HG02840 (cell line): ENCODE measurements at regions not wholly inside any gene's neighbourhood (a gene's known extent, or its start where the extent isn't known, plus 50 kb on each side); places are given as distances from the start of the nearest gene placed in this dataset.
"Not testable (repeated sequence)": the region's sequence is repeated elsewhere in the genome, so short reads cannot be mapped to it uniquely, and the experiment has no call there.

ENCODE experiments used
- ATAC-seq: cut with Tn5 transposase; IDR thresholded peaks from one replicate; pipeline ENCODE4 v1.9.1; 2021; ENCODE audit warnings: mild to moderate bottlenecking, moderate library complexity, moderate number of reproducible peaks; ENCODE audit not compliant: unreplicated experiment, low FRiP score

DNA sequence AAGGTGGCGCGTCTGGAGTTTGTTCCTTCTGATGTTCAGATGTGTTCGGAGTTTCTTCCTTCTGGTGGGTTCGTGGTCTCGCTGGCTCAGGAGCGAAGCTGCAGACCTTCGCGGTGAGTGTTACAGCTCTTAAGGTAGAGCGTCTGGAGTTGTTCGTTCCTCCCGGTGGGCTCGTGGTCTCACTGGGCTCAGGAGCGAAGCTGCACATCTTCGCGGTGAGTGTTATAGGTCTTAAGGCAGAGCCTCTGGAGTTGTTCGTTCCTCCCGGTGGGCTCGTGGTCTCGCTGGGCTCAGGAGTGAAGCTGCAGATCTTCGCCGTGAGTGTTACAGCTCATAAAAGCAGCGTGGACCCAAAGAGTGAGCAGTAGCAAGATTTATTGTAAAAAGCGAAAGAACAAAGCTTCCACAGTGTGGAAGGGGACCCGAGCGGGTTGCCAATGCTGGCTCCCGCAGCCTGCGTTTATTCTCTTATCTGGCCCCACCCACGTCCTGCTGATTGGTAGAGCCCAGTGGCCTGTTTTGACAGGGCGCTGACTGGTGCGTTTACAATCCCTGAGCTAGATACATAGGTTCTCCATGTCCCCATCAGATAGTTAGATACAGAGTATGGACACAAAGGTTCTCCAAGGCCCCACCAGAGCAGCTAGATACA, 322.5 kb upstream of the KCND2 start:
- not testable (repeated sequence) for ATAC-seq

GRCh38 chr7:119951614-119952013, 321.4 kb upstream of the KCND2 start:
- ATAC-seq, result not testable (repeated sequence)

DNA sequence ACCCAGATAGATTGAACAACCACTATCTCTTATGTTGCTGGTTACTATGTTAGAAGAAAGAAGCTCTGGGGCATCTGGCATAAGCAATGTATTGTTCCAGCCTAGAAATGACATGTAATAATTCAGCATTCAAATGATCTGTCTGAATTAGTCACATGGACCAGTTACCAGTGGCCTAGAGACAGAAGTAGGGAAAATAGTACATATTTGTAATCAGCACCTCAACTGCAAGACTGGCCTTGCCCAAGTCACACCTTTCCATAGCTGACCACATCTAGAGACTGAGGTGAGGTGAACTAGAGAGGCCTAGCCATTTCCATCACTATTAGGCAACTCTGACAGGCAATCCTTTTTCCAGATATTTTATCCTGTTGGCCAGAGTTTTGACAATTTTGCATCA, 315.6 kb upstream of the KCND2 start:
- no peak for ATAC-seq

GRCh38 chr7:119959811-119960210, 313.2 kb upstream of the KCND2 start:
- ATAC-seq, result no peak

DNA sequence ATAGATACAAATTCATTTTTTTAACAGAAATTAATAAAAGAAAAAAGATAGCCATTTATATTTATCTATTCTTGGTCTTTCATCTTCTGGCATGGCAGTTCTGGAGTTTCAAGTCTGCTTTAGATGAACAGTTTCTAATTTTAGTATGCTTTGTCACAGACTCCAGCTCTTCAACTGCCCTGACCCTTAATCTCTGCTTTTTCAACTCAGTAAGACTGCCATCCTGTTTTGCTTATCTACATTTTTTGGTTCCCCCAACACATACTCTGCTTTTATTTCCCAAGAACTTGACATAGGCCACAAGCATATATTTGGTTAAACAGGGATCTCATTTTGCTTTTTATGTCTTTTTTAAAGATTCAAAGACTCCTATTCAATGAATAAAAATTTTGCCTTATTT, 309.3 kb upstream of the KCND2 start:
- no peak for ATAC-seq

DNA sequence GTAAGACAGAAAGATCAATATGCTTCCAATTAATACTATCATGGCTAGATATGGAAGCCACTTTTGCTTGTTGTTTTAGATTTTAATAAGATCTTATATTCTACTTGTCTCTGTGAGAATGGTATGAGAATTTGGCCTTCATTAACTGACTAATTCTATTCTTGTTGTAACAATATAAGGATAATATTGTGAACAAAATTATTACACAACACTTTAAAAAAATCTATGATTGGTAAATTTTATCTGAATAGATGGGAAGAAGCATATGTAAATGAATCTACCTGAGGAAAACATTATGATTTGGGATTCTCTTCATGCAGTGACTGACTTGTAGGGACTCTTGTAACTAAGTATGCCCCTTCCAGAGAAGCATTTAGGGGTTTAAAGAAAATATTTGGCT, 308.9 kb upstream of the KCND2 start:
- ATAC-seq, result no peak

DNA sequence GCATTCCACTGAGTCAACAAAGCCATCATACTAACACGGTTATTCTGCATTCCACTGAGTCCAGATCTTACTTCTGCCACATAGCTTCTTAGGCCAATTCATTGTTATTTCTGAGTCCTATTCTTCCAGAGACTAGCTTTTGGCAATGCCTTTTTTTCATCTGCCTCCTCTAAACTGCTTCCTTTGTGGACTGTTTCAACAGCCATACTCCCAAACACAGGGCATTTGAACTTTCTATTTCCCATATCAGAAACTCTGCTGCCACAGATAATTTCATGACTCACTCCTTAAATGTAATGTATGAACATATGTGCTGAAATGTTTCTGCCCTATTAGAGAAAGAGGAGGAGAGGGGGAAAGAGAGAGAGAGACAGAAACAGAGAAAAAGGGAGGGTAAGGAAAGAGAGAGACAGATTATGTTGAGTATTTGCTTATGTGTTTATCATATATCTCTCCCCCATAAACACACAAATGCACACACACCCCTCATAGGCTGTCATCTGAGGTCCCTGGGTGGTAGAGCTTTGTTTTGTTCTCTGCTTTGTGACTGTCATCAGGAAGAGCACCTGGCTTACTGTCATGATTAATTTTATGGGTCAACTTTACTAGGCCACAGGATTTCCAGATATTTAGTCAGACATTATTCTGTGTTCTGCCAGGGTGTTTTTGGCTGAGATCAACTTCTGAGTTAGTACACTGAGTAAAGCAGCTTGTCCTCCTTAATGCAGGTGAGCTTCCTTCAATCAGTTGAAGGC, 308.0 kb upstream of the KCND2 start:
- no peak for ATAC-seq

GRCh38 chr7:119967221-119967620, 305.8 kb upstream of the KCND2 start:
- no peak for ATAC-seq

GRCh38 chr7:119968411-119968810, 304.6 kb upstream of the KCND2 start:
- not testable (repeated sequence) for ATAC-seq

GRCh38 chr7:119969054-119969453, 303.9 kb upstream of the KCND2 start:
- ATAC-seq, result no peak

DNA sequence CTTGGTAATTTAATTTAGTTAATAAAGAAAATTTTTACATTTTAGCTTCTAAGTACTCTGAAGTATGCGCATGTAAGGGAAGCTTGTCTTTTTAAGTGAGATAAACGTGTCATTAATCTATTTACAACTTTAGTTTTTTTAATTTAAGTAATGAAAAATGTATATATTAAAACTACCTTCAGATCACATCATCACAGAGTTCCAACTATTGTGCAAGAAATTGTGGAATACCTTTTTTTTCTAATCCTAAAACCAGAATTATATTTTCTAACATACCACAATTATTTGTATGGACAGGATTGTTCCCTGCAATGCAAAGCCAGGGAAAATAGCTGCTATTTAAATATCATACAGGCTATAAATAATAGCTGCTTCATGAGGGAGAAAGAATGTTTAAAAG, 303.2 kb upstream of the KCND2 start:
- no peak for ATAC-seq

DNA sequence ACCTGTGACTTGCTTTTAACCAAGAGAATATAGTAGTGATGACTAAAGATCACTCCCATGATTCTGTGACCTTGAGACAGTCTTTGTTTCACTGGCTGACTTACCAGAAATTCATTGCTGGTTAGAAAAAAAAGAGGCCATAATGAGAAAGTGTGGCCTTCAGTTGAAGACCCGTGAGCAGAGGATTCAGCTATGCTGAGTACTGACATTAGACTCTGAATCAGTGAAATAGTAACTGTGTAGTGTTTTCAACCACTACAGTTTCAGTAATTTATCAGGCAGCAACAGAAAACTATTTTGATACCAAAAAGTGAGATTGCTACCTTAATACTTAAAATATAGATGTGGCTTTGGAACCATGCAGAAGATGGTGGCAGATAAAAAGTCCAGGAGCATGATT, 298.0 kb upstream of the KCND2 start:
- ATAC-seq, result no peak

- no peak for ATAC-seq
These were observed 290.1 kb upstream of the KCND2 start for GRCh38 chr7:119982884-119983283.

DNA sequence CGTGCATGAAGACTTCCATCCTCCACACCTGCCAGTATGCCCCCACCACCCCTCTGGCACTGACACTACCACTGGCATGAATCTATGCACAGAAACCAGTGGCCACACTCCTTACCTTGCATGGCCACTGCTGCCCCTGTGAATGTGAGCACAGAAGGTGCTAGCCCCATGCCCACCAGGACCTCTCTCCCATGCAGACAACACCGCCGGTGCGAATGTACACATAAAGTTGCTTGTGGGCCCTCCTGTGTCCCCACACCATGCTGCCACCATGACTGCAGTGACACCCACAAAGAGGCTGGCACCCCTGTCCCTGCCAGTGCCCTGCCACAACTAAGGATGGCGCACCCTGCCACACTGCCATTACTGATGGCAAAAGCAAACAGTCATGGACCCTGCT, 289.5 kb upstream of the KCND2 start:
- ATAC-seq, result no peak

- ATAC-seq, result no peak
These were observed 288.7 kb upstream of the KCND2 start for GRCh38 chr7:119984247-119984646.

GRCh38 chr7:119988401-119988800, 284.6 kb upstream of the KCND2 start:
- ATAC-seq, result no peak

GRCh38 chr7:119994928-119995327, 278.0 kb upstream of the KCND2 start:
- no peak for ATAC-seq

- no peak for ATAC-seq
These were observed 276.3 kb upstream of the KCND2 start for GRCh38 chr7:119996634-119997033.

DNA sequence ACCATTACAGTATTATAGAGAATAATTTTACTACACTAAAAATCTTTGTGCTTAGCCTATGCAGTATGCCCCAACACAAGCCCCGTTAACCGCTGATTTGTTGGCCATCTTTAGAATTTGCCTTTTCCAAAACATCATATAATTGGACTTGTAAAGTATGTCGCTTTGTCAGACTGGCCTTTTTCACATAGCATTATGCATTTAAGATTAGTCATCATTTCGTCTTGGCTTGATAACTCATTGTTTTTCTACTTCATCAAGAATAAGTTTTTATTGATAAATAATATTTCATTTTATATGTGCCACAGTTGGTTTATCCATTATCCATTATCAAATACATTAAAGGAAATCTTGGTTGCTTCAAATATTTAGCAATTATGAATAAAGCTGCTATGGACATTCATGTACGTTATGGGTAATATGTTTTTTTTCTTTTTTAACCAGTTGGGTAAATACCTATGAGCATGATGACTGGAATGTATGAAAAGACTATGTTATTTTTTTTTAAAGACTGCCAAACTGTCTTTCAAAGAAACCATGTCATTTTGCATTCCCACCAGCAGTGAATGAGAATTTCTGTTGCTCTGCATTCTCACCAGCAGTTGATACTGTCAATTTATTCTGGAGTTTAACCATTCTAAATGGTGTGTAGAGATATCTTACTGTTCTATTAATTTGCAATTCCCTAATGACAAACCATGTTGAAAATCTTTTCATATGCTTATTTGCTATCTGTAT, 273.1 kb upstream of the KCND2 start:
- no peak for ATAC-seq

- ATAC-seq, result no peak
These were observed 267.3 kb upstream of the KCND2 start for GRCh38 chr7:120005720-120006119.

DNA sequence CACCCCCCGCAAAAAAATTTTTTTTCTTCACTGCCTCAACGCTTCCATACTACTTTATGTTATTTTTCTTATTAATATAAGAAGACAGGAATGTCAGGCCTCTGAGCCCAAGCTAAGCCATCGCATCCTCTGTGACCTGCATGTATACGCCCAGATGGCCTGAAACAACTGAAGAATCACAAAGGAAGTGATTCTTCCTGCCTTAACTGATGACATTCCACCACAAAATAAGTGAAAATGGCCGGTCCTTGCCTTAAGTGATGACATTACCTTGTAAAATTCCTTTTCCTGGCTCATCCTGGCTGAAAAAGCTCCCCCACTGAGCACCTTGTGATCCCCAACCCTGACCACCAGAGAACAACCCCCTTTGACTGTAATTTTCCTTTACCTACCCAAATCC, 258.7 kb upstream of the KCND2 start:
- not testable (repeated sequence) for ATAC-seq
